SK-N-SH (cell line): ENCODE measurements at regions not wholly inside any gene's neighbourhood (a gene's known extent, or its start where the extent isn't known, plus 50 kb on each side); places are given as distances from the start of the nearest gene placed in this dataset.

Source experiments
- CTCF ChIA-PET: fragments of 300-600, 350-600 bp; formaldehyde crosslinking; extraction: SDS; loops from one replicate; lab custom pipeline; 2021; lab: Yijun Ruan, JAX
- POLR2A ChIA-PET: fragments of 350-600 bp; sonication (Branson Sonifier 250); formaldehyde crosslinking; extraction: SDS; loops from one replicate; lab custom pipeline; 2020; ENCODE audit warnings: antibody characterized with exemption, inconsistent platforms; lab: Yijun Ruan, JAX
- DNase-seq: peaks from one replicate; pipeline ENCODE4 v3.0.0; 2012
- H2AFZ ChIP-seq: fragments of 200-600 bp; sonication (generic); 2 replicates; pipeline ENCODE4 v1.8.1; 2016; ENCODE audit warnings: antibody characterized with exemption, mild to moderate bottlenecking, low read depth
- H3F3A ChIP-seq: fragments of 200-600 bp; sonication (generic); replicated peaks from 2 replicates; pipeline ENCODE3; 2016; ENCODE audit warnings: antibody characterized with exemption, mild to moderate bottlenecking; ENCODE audit not compliant: insufficient read depth
- H3K27ac ChIP-seq, 2 experiments: fragments of 200-500 bp in 1 of 2; fragments of 200-600 bp in 1 of 2; sonication (Bioruptor generic) in 1 of 2; sonication (generic), shearing (Covaris generic) in 1 of 2; 2 replicates each; pipeline versions ENCODE4 v1.5.1 to v1.6.1; 2014 to 2016; ENCODE audit warnings: low read depth in 2 of 2, inconsistent platforms in 1 of 2, low read length in 1 of 2, mild to moderate bottlenecking in 1 of 2, mixed read lengths in 1 of 2
- H3K27me3 ChIP-seq: fragments of 200-600 bp; sonication (generic), shearing (Covaris generic); 2 replicates; pipeline ENCODE4 v1.6.1; 2016; ENCODE audit warnings: mixed run types; ENCODE audit not compliant: insufficient read depth
- H3K36me3 ChIP-seq, 2 experiments: fragments of 200-500 bp in 1 of 2; fragments of 200-600 bp in 1 of 2; sonication (Bioruptor generic) in 1 of 2; sonication (generic) in 1 of 2; replicated peaks in 1 of 2; 2 replicates each; pipeline versions ENCODE3 to v1.5.1; 2014 to 2016; ENCODE audit warnings: low read length in 1 of 2, mild to moderate bottlenecking in 1 of 2; ENCODE audit not compliant: insufficient read depth in 2 of 2, control insufficient read depth in 1 of 2
- H3K4me1 ChIP-seq, 2 experiments: fragments of 200-500 bp in 1 of 2; fragments of 200-600 bp in 1 of 2; sonication (Bioruptor generic) in 1 of 2; sonication (generic), shearing (Covaris generic) in 1 of 2; 2 replicates each; pipeline versions ENCODE4 v1.5.1 to v1.6.1; 2014 to 2016; ENCODE audit warnings: low read depth in 1 of 2, low read length in 1 of 2, mixed run types in 1 of 2; ENCODE audit not compliant: insufficient read depth in 2 of 2, control insufficient read depth in 1 of 2
- H3K4me2 ChIP-seq: fragments of 200-600 bp; sonication (generic), shearing (Covaris generic); 2 replicates; pipeline ENCODE4 v1.6.1; 2017; ENCODE audit warnings: mixed run types
- H3K4me3 ChIP-seq, 2 experiments: fragments of 200-500 bp in 1 of 2; fragments of 200-600 bp in 1 of 2; sonication (Bioruptor generic) in 1 of 2; sonication (generic), shearing (Covaris generic) in 1 of 2; 2 replicates each; pipeline versions ENCODE4 v1.5.1 to v1.8.1; 2014 to 2016; ENCODE audit warnings: low read depth in 2 of 2, inconsistent platforms in 1 of 2, low read length in 1 of 2, mild to moderate bottlenecking in 1 of 2, mixed read lengths in 1 of 2, moderate library complexity in 1 of 2
- H3K79me2 ChIP-seq: fragments of 200-600 bp; sonication (generic); 2 replicates; pipeline ENCODE4 v1.8.1; 2017; ENCODE audit warnings: mild to moderate bottlenecking; ENCODE audit not compliant: insufficient read depth
- H3K9ac ChIP-seq: fragments of 200-600 bp; sonication (generic); 2 replicates; pipeline ENCODE4 v1.6.1; 2017; ENCODE audit warnings: mixed run types
- H3K9me2 ChIP-seq: fragments of 200-600 bp; sonication (generic); 2 replicates; pipeline ENCODE4 v1.6.1; 2017; ENCODE audit warnings: mixed run types
- H3K9me3 ChIP-seq: fragments of 200-600 bp; sonication (generic); 2 replicates; pipeline ENCODE4 v1.6.1; 2017; ENCODE audit warnings: mixed run types, mild to moderate bottlenecking, moderate library complexity
- H4K20me1 ChIP-seq: fragments of 200-600 bp; sonication (generic); 2 replicates; pipeline ENCODE4 v1.6.1; 2017; ENCODE audit warnings: mild to moderate bottlenecking, mixed run types; ENCODE audit not compliant: insufficient read depth
- CHD2 ChIP-seq: fragments of 150-350 bp; IDR thresholded peaks from 2 replicates; pipeline ENCODE4 v1.6.1; 2018; ENCODE audit warnings: low read length; ENCODE audit not compliant: partially characterized antibody
- CTCF ChIP-seq: fragments of 200-600 bp; sonication (generic); IDR thresholded peaks from 2 replicates; pipeline ENCODE4 v1.6.1; 2017; ENCODE audit warnings: antibody characterized with exemption, mild to moderate bottlenecking, moderate library complexity
- ELF1 ChIP-seq: IDR thresholded peaks from 2 replicates; pipeline ENCODE4 v1.4.0; 2012
- EZH2phosphoT487 ChIP-seq: fragments of 200-600 bp; sonication (generic); IDR thresholded peaks from 2 replicates; pipeline ENCODE4 v1.6.1; 2017; ENCODE audit warnings: low read depth, mixed run types, mild to moderate bottlenecking, antibody characterized with exemption, moderate library complexity, borderline replicate concordance
- FOSL2 ChIP-seq: IDR thresholded peaks from 2 replicates; pipeline ENCODE4 v1.4.0; 2012; ENCODE audit warnings: low read depth, mild to moderate bottlenecking, moderate library complexity, borderline replicate concordance
- FOXJ3 ChIP-seq: sonication (generic); formaldehyde crosslinking; IDR thresholded peaks from 2 replicates; pipeline ENCODE4 v1.5.1; 2020; ENCODE audit warnings: mild to moderate bottlenecking, missing genetic modification reagents
- FOXM1 ChIP-seq: IDR thresholded peaks from 2 replicates; pipeline ENCODE4 v1.4.0; 2012; ENCODE audit warnings: low read depth, mild to moderate bottlenecking
- GABPA ChIP-seq: IDR thresholded peaks from 2 replicates; pipeline ENCODE4 v1.4.0; 2012; ENCODE audit warnings: low read depth, mild to moderate bottlenecking
- MAX ChIP-seq: IDR thresholded peaks from 2 replicates; pipeline ENCODE4 v1.4.0; 2012; ENCODE audit warnings: low read depth
- MXI1 ChIP-seq: IDR thresholded peaks from 2 replicates; pipeline ENCODE4 v1.6.1; 2012; ENCODE audit warnings: mild to moderate bottlenecking, low read depth, low read length, improper control_type of control experiment
- PBX3 ChIP-seq: IDR thresholded peaks from 2 replicates; pipeline ENCODE4; 2012
- REST ChIP-seq: IDR thresholded peaks from 2 replicates; pipeline ENCODE4 v1.6.1; 2012; ENCODE audit warnings: mild to moderate bottlenecking, low read depth, low read length, moderate library complexity
- RFX5 ChIP-seq: IDR thresholded peaks from 2 replicates; pipeline ENCODE4 v1.6.1; 2012; ENCODE audit warnings: mild to moderate bottlenecking, improper control_type of control experiment, low read length
- RXRA ChIP-seq: IDR thresholded peaks from 2 replicates; pipeline ENCODE4 v1.4.0; 2012; ENCODE audit warnings: low read depth, mild to moderate bottlenecking, borderline replicate concordance
- SMC3 ChIP-seq: IDR thresholded peaks from 2 replicates; pipeline ENCODE4 v1.6.1; 2012; ENCODE audit warnings: low read depth, low read length, improper control_type of control experiment
- TEAD4 ChIP-seq: IDR thresholded peaks from 2 replicates; pipeline ENCODE4 v1.4.0; 2012; ENCODE audit warnings: mild to moderate bottlenecking, borderline replicate concordance; ENCODE audit not compliant: insufficient read depth
- USF2 ChIP-seq: fragments of 150-350 bp; IDR thresholded peaks from 2 replicates; pipeline ENCODE4 v1.6.1; 2017; ENCODE audit warnings: antibody characterized with exemption, low read length, low read depth, borderline replicate concordance
- YY1 ChIP-seq: IDR thresholded peaks from 2 replicates; pipeline ENCODE4 v1.4.0; 2012; ENCODE audit warnings: low read depth, mild to moderate bottlenecking
- WGBS: methylation state at CpG from one replicate; pipeline ENCODE4 v1.1.6; 2017; ENCODE audit warnings: low lambda C conversion rate; 5-methylcytosine and 5-hydroxymethylcytosine counted together

GRCh38 chr4:147198411-147199051 is 252.9 kb upstream of the TTC29 start:
- DNase-seq, result no peak
- H3K9me2 ChIP-seq, result no peaks in the 10 kb centered on the region
- POLR2A ChIA-PET, result no interaction called here
- H3K9ac ChIP-seq, result no peak overlapping the region
- no peaks in the 10 kb centered on the region for H3F3A ChIP-seq
- no peaks in the 10 kb centered on the region; a peak in 1 of 4 replicates for H3K4me1 ChIP-seq
- no peaks in the 10 kb centered on the region for H4K20me1 ChIP-seq
- no peak overlapping the region for H3K27ac ChIP-seq
- no peak overlapping the region for H3K4me3 ChIP-seq
- no peaks in the 10 kb centered on the region for H3K9me3 ChIP-seq
- TF ChIP-seq MXI1, result no peak
- no peak for TF ChIP-seq YY1
- no peak for TF ChIP-seq EZH2phosphoT487
- TF ChIP-seq FOSL2, result no peak
- no peak for TF ChIP-seq CHD2
- no peak for TF ChIP-seq MAX
- TF ChIP-seq USF2, result no peak
- TF ChIP-seq RXRA, result no peak
- no peak for TF ChIP-seq ELF1
- no peak overlapping the region for H2AFZ ChIP-seq
- CTCF ChIA-PET, result no interaction called here
- no peak overlapping the region for H3K4me2 ChIP-seq
- H3K27me3 ChIP-seq, result no peaks in the 10 kb centered on the region
- WGBS, result 53% methylated on average over 4 of the region's 4 CpGs
- no peaks in the 10 kb centered on the region for H3K36me3 ChIP-seq
- H3K79me2 ChIP-seq, result no peaks in the 10 kb centered on the region

- no peaks in the 10 kb centered on the region for H3K4me1 ChIP-seq
- H3K4me2 ChIP-seq, result no peak overlapping the region
- no peak overlapping the region for H3K27ac ChIP-seq
- H3K9ac ChIP-seq, result no peak overlapping the region
- 35% methylated on average over 1 of the region's 1 CpG for WGBS
- no peaks in the 10 kb centered on the region for H3K9me3 ChIP-seq
- H3K27me3 ChIP-seq, result no peaks in the 10 kb centered on the region
- H3K4me3 ChIP-seq, result no peak overlapping the region
- no peaks in the 10 kb centered on the region for H3K36me3 ChIP-seq
- no peak overlapping the region for H2AFZ ChIP-seq
- TF ChIP-seq SMC3 (no peak), REST (no peak), MXI1 (no peak), GABPA (no peak), FOXM1 (no peak), YY1 (no peak), CHD2 (no peak), CTCF (no peak), RFX5 (no peak), TEAD4 (no peak), FOXJ3 (no peak), PBX3 (no peak), MAX (no peak)
- H3K79me2 ChIP-seq, result no peaks in the 10 kb centered on the region
- no peaks in the 10 kb centered on the region for H3K9me2 ChIP-seq
- ChIA-PET CTCF (no interaction called here), POLR2A (no interaction called here)
- no peak for DNase-seq
- H3F3A ChIP-seq, result no peaks in the 10 kb centered on the region
- no peaks in the 10 kb centered on the region for H4K20me1 ChIP-seq
These were observed 255.4 kb upstream of the TTC29 start for GRCh38 chr4:147201016-147201415.
